HL-60 (cell line): ENCODE measurements at regions not wholly inside any gene's neighbourhood (a gene's known extent, or its start where the extent isn't known, plus 50 kb on each side); places are given as distances from the start of the nearest gene placed in this dataset.

ENCODE experiments used
- DNase-seq, 2 experiments: peaks; one replicate each; pipeline ENCODE4 v3.0.0-alpha.2; 2010 to 2020; ENCODE audit warnings: low read depth in 1 of 2, low spot score in 1 of 2
- H3K27ac ChIP-seq: fragments of 250-450 bp; sonication (Bioruptor Pico); replicated peaks from 2 replicates; pipeline ENCODE4 v1.5.1; 2020; ENCODE audit warnings: mild to moderate bottlenecking, moderate library complexity
- H3K27me3 ChIP-seq: fragments of 250-450 bp; sonication (Bioruptor Pico); 2 replicates; pipeline ENCODE4 v1.5.1; 2021; ENCODE audit warnings: mild to moderate bottlenecking, moderate library complexity; ENCODE audit not compliant: insufficient read depth, poor library complexity, severe bottlenecking
- H3K4me3 ChIP-seq: replicated peaks from 2 replicates; pipeline ENCODE4 v1.5.1; 2011; ENCODE audit warnings: mild to moderate bottlenecking, control low read depth, low read length; ENCODE audit not compliant: insufficient read depth
- CTCF ChIP-seq: IDR thresholded peaks from one replicate; pipeline ENCODE4 v1.5.1; 2011; ENCODE audit warnings: low read length, control low read depth, inconsistent platforms; ENCODE audit not compliant: insufficient read depth
- GABPA ChIP-seq: IDR thresholded peaks from 2 replicates; pipeline ENCODE4 v1.6.1; 2012; ENCODE audit warnings: low read depth
- POLR2AphosphoS5 ChIP-seq: IDR thresholded peaks from 2 replicates; pipeline ENCODE4 v1.6.1; 2012; ENCODE audit warnings: low read depth
- REST ChIP-seq: IDR thresholded peaks from 2 replicates; pipeline ENCODE4 v1.6.1; 2012; ENCODE audit warnings: low read depth; ENCODE audit not compliant: insufficient replicate concordance
- SPI1 ChIP-seq: IDR thresholded peaks from 2 replicates; pipeline ENCODE4 v1.6.1; 2012; ENCODE audit warnings: low read depth, mild to moderate bottlenecking, borderline replicate concordance

GRCh38 chr3:67215690-67216089 lies 217.6 kb downstream of the KBTBD8 start:
- no peak overlapping the region for H3K27ac ChIP-seq
- no peak for TF ChIP-seq POLR2AphosphoS5
- TF ChIP-seq REST, result no peak
- no peak for DNase-seq
- no peak overlapping the region for H3K4me3 ChIP-seq
- no peaks in the 10 kb centered on the region for H3K27me3 ChIP-seq

GRCh38 chr3:67227030-67227429 lies 228.9 kb downstream of the KBTBD8 start:
- no peak overlapping the region for H3K4me3 ChIP-seq
- no peak for TF ChIP-seq SPI1
- no peak for DNase-seq
- no peak overlapping the region for H3K27ac ChIP-seq
- no peaks in the 10 kb centered on the region for H3K27me3 ChIP-seq

- no peak overlapping the region for H3K4me3 ChIP-seq
- TF ChIP-seq REST, result no peak
- no peak for TF ChIP-seq SPI1
- no peak for TF ChIP-seq GABPA
- TF ChIP-seq CTCF, result no peak
- TF ChIP-seq POLR2AphosphoS5, result no peak
- DNase-seq, result no peak
These were observed 230.0 kb downstream of the KBTBD8 start for GRCh38 chr3:67228136-67228535.

GRCh38 chr3:67232642-67233041 lies 234.5 kb downstream of the KBTBD8 start:
- DNase-seq, result no peak
- no peak for TF ChIP-seq SPI1
- no peak for TF ChIP-seq REST
- TF ChIP-seq GABPA, result no peak
- TF ChIP-seq POLR2AphosphoS5, result no peak
- TF ChIP-seq CTCF, result no peak
- Histone ChIP-seq H3K27me3 (no peaks in the 10 kb centered on the region), H3K4me3 (no peak overlapping the region), H3K27ac (no peak overlapping the region)

More at GRCh38 chr3:67228136-67228535, 230.0 kb downstream of the KBTBD8 start:
- no peaks in the 10 kb centered on the region for H3K27me3 ChIP-seq
- H3K27ac ChIP-seq, result no peak overlapping the region
